ENCODE measurements at regions not wholly inside any gene's neighbourhood (a gene's known extent, or its start where the extent isn't known, plus 50 kb on each side); places are given as distances from the start of the nearest gene placed in this dataset.

DNA sequence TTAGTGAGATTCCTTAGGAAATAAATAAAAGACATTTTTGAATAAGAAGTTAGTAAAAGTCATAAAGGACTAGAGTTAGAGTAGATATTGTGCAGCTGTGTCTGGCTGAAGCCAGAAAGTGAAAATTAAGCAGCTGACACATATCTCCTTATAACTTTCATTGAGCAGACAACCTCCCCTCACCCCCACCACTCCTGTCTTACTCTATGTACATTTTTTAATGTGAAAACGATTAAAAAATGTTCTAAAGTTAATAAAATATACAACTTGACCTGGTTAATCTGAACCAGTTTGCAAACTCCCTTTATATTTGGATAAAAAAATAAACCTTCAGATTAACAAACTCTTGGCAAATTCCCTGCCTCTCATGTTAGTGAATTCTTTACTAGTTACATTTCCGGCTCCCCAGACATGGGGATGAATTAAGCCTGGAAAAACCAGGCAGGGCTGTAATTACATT lies 462.8 kb downstream of the MEIS1 start:
- DNase-seq = no peak

GRCh38 chr2:66899109-66899508 lies 464.2 kb downstream of the MEIS1 start:
- DNase-seq = no peak

DNA sequence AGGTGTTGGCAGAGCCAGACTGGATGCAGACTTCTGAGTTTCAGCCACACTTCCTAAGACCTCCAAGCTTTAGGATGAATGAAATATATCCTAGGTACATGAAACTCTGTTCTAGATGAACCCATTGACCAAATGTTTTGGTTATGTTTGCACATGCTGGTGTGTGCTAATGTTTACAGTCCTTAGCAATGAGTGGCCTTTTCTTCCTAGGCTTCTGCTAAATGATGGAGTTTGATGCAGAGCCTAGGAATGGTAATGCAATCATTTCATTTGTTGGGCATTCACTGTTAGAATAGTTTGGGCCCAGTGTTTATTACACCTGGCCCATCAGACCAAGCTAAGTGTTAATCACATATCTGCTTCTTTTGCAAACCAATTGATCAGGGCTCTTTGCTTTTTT lies 464.7 kb downstream of the MEIS1 start:
- no peak for DNase-seq

- DNase-seq = no peak
Measured at GRCh38 chr2:66901344-66901743, 466.4 kb downstream of the MEIS1 start.

DNA sequence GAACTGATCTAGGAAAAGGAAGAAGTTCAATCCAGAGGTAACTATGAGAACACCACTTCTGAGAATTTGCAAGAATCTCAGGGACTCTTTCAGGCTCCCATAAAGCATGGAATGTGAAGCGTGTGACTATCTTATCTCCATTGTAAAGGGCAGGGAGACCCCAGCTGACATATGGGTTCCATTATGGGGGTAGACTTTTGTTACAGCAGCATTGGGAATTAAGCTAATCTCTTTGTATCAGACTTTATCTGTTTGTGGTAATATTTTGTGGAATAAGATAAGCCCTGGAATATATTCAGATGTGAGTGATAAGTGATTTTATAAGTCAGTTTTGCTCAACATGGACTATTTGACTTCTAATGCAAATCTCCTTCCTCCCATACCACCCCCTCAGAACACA lies 468.3 kb downstream of the MEIS1 start:
- DNase-seq = no peak

DNA sequence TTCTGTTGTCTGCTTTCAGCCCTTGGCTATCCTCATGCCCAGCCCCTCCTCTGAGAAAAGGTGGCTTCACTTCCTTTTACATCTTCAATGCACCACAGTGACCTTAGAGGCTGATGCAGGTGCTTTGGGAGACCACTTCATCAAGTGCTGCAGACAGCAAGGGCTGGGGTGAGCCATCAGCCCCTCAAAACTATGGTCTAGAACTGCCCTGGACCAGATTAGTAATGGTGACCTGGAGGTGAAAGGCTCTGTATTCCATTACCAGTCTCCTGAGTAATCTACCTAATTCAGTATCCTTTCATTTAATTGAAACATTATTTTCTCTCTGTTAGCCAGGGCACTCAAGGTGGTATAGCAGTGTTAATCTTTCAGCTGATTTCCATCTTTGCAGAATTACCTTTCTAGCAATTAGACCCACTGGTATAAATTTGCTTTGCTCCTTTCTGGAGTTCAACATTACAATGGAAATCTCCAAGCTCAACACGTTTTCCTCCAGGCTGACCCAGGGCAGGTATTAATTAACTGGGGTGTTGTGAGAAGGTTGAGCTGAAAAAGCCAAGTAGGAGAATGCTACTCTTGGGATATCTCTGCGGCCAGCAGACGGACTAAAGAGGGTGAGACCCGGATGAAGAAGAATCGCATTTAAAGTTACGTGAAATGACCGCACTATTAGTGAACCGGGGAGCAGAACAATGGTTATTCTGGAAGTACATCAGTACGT lies 469.0 kb downstream of the MEIS1 start:
- no peak for DNase-seq

DNA sequence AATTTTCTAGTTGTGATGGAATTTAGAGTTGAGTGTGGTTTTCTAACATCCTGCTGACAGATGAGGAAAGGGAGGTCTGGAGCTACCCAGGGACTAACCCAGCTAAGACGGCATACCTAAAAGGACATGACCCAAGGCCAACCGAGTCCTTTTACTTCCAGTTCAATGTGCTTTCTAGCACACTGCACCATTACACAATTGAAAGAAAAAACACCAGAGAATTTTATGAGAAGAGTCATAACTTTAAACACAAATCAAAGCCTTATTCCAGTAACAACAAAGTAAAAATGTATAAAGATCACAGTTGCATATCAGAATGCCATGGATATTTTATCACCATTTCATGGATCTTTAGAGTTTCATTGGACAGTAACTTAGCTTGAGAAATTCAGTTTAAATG lies 480.3 kb downstream of the MEIS1 start:
- no peak for DNase-seq

DNA sequence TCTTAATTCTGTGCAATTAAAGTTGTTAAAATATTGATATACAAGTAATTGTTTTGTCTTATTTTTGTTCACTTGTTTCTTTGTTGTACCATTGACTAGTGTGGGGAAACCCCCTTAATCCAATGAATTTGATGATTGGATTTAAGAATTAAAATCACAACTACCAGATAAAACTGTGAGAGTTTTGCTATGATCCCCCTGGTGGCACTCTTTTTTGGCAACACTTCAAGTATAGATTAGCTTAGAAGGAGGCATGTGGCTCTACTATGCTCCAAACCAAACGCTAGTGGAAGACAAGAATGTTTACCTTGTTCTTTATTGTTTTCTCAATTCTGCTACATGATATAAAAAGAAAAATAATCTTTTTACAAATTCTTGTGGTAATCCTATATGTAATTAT lies 477.8 kb upstream of the ETAA1 start:
- no peak for DNase-seq

- DNase-seq = no peak
Measured at GRCh38 chr2:66920415-66920814, 476.7 kb upstream of the ETAA1 start.

- no peak for DNase-seq
Measured at GRCh38 chr2:66925128-66925527, 472.0 kb upstream of the ETAA1 start.

- DNase-seq = no peak
Measured at GRCh38 chr2:66926594-66927112, 470.5 kb upstream of the ETAA1 start.

DNA sequence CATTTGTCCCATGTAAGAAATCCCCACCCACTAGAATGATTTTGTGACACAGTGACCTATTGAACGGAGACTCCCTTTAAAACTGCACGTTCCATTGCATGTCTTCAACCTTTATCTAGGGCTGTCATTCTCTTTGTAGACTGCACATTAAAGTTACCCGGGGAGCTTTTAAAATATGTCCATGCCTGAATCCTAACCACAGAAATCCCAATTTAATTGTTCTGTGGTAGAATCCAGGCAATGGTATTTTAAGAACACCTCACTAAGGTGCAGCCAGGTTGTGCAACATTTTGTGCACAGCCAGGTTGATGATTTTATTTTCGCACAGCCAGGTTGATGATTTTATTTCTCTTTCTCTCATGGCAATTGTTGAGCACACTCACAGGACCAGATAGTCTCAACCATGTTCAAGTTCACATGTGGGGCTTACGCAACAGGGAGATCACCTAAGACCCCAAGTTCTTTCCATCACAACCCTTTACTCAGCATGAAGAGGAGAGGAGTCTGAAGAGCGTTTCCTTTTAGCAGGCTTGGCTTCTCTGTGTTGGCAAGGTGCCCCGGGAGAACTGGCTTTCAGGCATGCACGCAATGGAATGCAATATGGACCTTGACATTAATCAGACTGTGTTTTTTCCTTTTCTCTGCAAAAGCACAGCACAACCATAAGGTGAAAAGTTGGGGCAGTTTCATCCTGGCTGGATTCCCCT lies 467.3 kb upstream of the ETAA1 start:
- no peak for DNase-seq

- no peak for DNase-seq
Measured at GRCh38 chr2:66930339-66931220, 466.6 kb upstream of the ETAA1 start.

DNA sequence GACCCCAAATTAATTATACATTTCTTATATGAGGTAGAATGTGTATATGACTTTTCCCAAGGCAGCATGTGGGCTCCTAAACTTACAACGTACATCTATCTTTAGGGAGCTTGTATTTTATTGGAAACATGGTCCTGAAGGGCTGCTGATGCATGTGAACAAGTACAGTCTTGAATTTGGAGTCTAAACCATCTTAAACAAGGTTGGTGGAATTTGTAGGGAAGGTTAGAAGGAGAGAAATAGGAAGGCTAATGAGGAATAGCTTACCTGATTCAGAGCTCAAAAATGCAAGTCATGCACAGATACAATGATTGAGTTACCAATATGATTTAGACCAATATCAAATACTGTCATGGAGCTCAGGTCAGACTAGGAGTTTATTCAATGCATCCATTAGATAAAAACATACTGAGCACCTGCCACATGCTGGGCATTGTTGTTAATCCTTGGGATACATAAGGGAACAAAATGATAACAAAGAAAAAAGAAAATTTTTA lies 458.6 kb upstream of the ETAA1 start:
- no peak for DNase-seq

DNA sequence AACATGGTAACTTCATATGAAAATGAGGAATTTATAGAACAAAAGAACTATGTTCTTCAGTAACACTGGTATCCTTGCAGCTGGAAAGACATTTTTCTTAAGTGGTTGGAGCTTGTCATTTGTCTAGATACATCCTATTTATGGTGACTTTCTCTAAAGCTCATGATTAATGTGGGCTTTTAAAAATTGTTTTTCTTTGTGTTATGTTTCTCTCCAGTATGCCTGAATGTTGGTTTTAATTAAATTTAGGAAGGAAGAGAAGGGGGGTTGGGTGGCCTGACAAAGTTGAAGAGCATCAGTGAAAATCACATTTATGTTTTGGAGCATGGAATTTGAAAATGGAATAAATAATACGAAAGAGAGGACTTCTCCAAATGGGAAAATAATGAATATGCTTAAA lies 457.1 kb upstream of the ETAA1 start:
- DNase-seq = no peak

DNA sequence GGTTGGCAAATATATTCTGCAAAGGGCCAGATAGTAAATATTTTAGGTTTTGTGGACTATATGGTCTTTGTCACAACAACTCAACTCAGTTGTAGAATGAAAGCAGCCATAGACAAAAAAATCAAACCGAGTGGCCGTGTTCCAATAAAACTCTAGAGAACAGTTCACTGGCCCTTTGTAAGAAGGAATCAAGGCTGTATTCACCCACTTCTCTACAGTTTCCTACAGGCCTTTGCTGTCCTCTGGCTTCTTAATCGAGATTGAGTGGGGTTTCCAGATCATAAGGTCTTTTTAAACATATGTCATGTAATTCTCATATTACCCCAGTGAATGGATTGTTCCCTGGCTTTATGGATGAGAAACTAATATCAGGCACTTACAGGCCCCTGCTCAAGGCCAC lies 448.9 kb upstream of the ETAA1 start:
- no peak for DNase-seq

GRCh38 chr2:66957198-66957597 lies 439.9 kb upstream of the ETAA1 start:
- DNase-seq = no peak

- DNase-seq = no peak
Measured at GRCh38 chr2:66957677-66958076, 439.5 kb upstream of the ETAA1 start.

- DNase-seq = no peak
Measured at GRCh38 chr2:66960161-66960560, 437.0 kb upstream of the ETAA1 start.

- no peak for DNase-seq
Measured at GRCh38 chr2:66962716-66963115, 434.4 kb upstream of the ETAA1 start.

GRCh38 chr2:66966631-66967030 lies 430.5 kb upstream of the ETAA1 start:
- DNase-seq = no peak

- DNase-seq = no peak
Measured at GRCh38 chr2:66968946-66969345, 428.2 kb upstream of the ETAA1 start.

DNA sequence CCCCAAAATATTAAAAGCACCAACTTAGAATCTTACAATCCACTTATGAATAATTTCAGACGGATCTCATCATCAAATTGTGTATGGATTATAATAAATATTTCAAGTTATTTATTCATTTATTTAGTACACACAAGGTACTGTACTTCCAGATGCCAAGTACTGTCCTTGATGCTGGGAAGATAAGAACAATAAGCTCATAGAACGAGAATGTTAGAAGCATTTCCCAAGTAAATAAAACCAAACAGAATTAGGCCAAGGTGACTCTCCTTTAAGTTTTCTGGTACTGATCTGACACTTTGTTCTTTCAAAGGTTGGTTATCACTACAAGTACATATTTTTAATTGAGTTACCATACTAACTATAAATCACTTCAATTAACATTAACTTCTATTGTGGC lies 416.1 kb upstream of the ETAA1 start:
- DNase-seq = no peak
